ENCODE measurements at regions not wholly inside any gene's neighbourhood (a gene's known extent, or its start where the extent isn't known, plus 50 kb on each side); places are given as distances from the start of the nearest gene placed in this dataset.

- CTCF ChIA-PET (ENCODE audit: partially characterized antibody), result interaction anchor here (0.6 to 1.9 kb wide), 5 partner anchors 10 to 241 kb away, joined by 3 to 5 read pairs (median 4); no protein-coding TSS in a partner anchor
- no peak overlapping the region for H3K27ac ChIP-seq (ENCODE audit: low read depth, low read length)
- H2BK20ac ChIP-seq (ENCODE audit: low read length), result no peak overlapping the region
- H3K4me2 ChIP-seq (ENCODE audit: insufficient read depth in 1 of 2, low read depth in 2 of 2, low read length in 2 of 2), result no peak overlapping the region
- H2BK5ac ChIP-seq (ENCODE audit: low read depth, low read length), result no peak overlapping the region
- H2AFZ ChIP-seq (ENCODE audit: low read length), result no peak overlapping the region
- no peak overlapping the region for H3K9ac ChIP-seq (replicated peaks in 1 of 4; ENCODE audit: extremely low read depth in 1 of 4, low read depth in 3 of 4, low read length in 3 of 4)
- no peak overlapping the region for H2BK12ac ChIP-seq (ENCODE audit: low read depth, low read length)
- no peak overlapping the region for H4K91ac ChIP-seq (replicated peaks; ENCODE audit: insufficient read length, low read length)
- no peak overlapping the region for H3K4me3 ChIP-seq (ENCODE audit: extremely low read depth in 1 of 4, insufficient read depth in 2 of 4, low read depth in 3 of 4, low read length in 4 of 4)
- no peak overlapping the region for H2BK120ac ChIP-seq (replicated peaks; ENCODE audit: low read depth, low read length)
- no peaks in the 10 kb centered on the region for H3K9me3 ChIP-seq (ENCODE audit: insufficient read depth in 2 of 2, low read depth in 1 of 2, low read length in 1 of 2)
- H3K79me1 ChIP-seq (ENCODE audit: low read depth, low read length), result no peaks in the 10 kb centered on the region
- H3K14ac ChIP-seq (ENCODE audit: insufficient read length), result no peak overlapping the region
- no peaks in the 10 kb centered on the region for H3K36me3 ChIP-seq (ENCODE audit: control insufficient read depth in 2 of 4, insufficient read depth in 4 of 4, low read length in 3 of 4)
- DNase-seq (ENCODE audit: low read depth in 1 of 2, low spot score in 2 of 2) (no peak), FAIRE-seq (no peak)
- H3K23me2 ChIP-seq (ENCODE audit: low read depth, low read length), result no peaks in the 10 kb centered on the region
- H2BK15ac ChIP-seq (ENCODE audit: low read length), result no peak overlapping the region
- no peak overlapping the region for H4K5ac ChIP-seq (ENCODE audit: insufficient read length, low read depth, low read length)
- H4K8ac ChIP-seq (ENCODE audit: extremely low read depth, insufficient read depth, low read length), result no peak overlapping the region
- no peak overlapping the region for H2AK5ac ChIP-seq (ENCODE audit: low read depth, low read length)
- POLR2A ChIA-PET (ENCODE audit: partially characterized antibody), result no interaction called here
- H3K18ac ChIP-seq (ENCODE audit: extremely low read depth, low read length), result no peak overlapping the region
- peaks cover 0 to 2% (median 0%) of the 10 kb centered on the region in 4 experiments; a peak in 3 of 7 replicates for H3K4me1 ChIP-seq (replicated peaks in 1 of 4; ENCODE audit: control insufficient read depth in 3 of 4, insufficient read depth in 4 of 4, low read length in 3 of 4)
- 89% methylated on average over 5 of the region's 5 CpGs; no CpG with 5 or more reads in 1 of the 2 experiments for WGBS, 2 experiments (ENCODE audit: extremely low coverage in 1 of 2, insufficient coverage in 1 of 2, insufficient read length in 1 of 2, insufficient replicate concordance in 2 of 2, low coverage in 1 of 2, low lambda C conversion rate in 2 of 2, missing lambda C conversion rate in 1 of 2)
- H3K56ac ChIP-seq (replicated peaks; ENCODE audit: insufficient read length, low read depth, low read length), result no peak overlapping the region
- no peaks in the 10 kb centered on the region for H4K20me1 ChIP-seq (replicated peaks in 1 of 2; ENCODE audit: control insufficient read depth in 1 of 2, insufficient read depth in 2 of 2, low read length in 2 of 2)
- H3K27me3 ChIP-seq (replicated peaks in 1 of 4; ENCODE audit: control insufficient read depth in 3 of 4, extremely low read depth in 1 of 4, insufficient read depth in 3 of 4, low read length in 3 of 4), result no peaks in the 10 kb centered on the region; a peak in 1 of 7 replicates
- no peak overlapping the region for H3K4ac ChIP-seq (replicated peaks; ENCODE audit: insufficient read length, low read depth, low read length)
- H3K23ac ChIP-seq (ENCODE audit: insufficient read length), result no peak overlapping the region
- TF ChIP-seq PHF8 (conservative IDR thresholded peaks at IDR 0.05; ENCODE audit: low read depth, low read length) (no peak), E2F6 (IDR thresholded peaks at IDR 0.05) (no peak), NRF1 (IDR thresholded peaks at IDR 0.05; ENCODE audit: low read depth, low read length) (no peak), RAD21 (IDR thresholded peaks at IDR 0.05 in 1 of 2, conservative IDR thresholded peaks at IDR 0.05 in 1 of 2; ENCODE audit: low read depth in 2 of 2, low read length in 2 of 2) (no peak), MAX (IDR thresholded peaks at IDR 0.05) (no peak), CHD2 (IDR thresholded peaks at IDR 0.05; ENCODE audit: low read length) (no peak)
- H3K79me2 ChIP-seq (ENCODE audit: control insufficient read depth in 1 of 2, insufficient read depth in 2 of 2, low read length in 2 of 2), result no peaks in the 10 kb centered on the region
Measured at GRCh38 chr18:57940166-57940660, 103.8 kb upstream of the NEDD4L start.
